H1 (cell line): ENCODE measurements at regions not wholly inside any gene's neighbourhood (a gene's known extent, or its start where the extent isn't known, plus 50 kb on each side); places are given as distances from the start of the nearest gene placed in this dataset.

Experiments used
- CTCF ChIA-PET: fragments of 300-600 bp; sonication (Branson Sonifier 250); formaldehyde crosslinking; loops from one replicate; lab custom pipeline; 2021; ENCODE audit not compliant: partially characterized antibody; lab: Charles Lee
- POLR2A ChIA-PET: fragments of 300-600 bp; sonication (Branson Sonifier 250); formaldehyde crosslinking; loops from one replicate; lab custom pipeline; 2021; ENCODE audit warnings: inconsistent platforms; ENCODE audit not compliant: partially characterized antibody; lab: Charles Lee
- DNase-seq, 2 experiments: peaks; one replicate each; pipeline versions ENCODE4 v3.0.0 to v3.0.0-alpha.2; 2010 to 2022; ENCODE audit warnings: low spot score in 2 of 2, low read depth in 1 of 2, mixed read lengths in 1 of 2
- FAIRE-seq: peaks from 2 replicates; lab custom pipeline; 2011; peaks lifted over from hg19 to GRCh38; lab: Jason Lieb, UNC
- H2AFZ ChIP-seq: 2 replicates; pipeline ENCODE4 v1.8.1; 2012; ENCODE audit warnings: low read length, inconsistent platforms
- H2AK5ac ChIP-seq: 2 replicates; pipeline ENCODE4 v1.6.1; 2013; ENCODE audit warnings: low read depth, low read length
- H2BK120ac ChIP-seq: replicated peaks from 2 replicates; pipeline ENCODE3; 2013; ENCODE audit warnings: low read depth, low read length, inconsistent platforms
- H2BK12ac ChIP-seq: 2 replicates; pipeline ENCODE4 v1.6.1; 2013; ENCODE audit warnings: low read depth, low read length
- H2BK15ac ChIP-seq: 2 replicates; pipeline ENCODE4 v1.6.1; 2013; ENCODE audit warnings: low read length
- H2BK20ac ChIP-seq: 2 replicates; pipeline ENCODE4 v1.6.1; 2013; ENCODE audit warnings: low read length
- H2BK5ac ChIP-seq: 2 replicates; pipeline ENCODE4 v1.6.1; 2013; ENCODE audit warnings: low read depth, low read length
- H3K14ac ChIP-seq: 2 replicates; pipeline ENCODE4 v1.6.1; 2013; ENCODE audit warnings: inconsistent platforms; ENCODE audit not compliant: insufficient read length
- H3K18ac ChIP-seq: 2 replicates; pipeline ENCODE4 v1.6.1; 2013; ENCODE audit warnings: low read length; ENCODE audit errors: extremely low read depth
- H3K23ac ChIP-seq: 2 replicates; pipeline ENCODE4 v1.6.1; 2013; ENCODE audit warnings: inconsistent platforms; ENCODE audit not compliant: insufficient read length
- H3K23me2 ChIP-seq: 2 replicates; pipeline ENCODE4 v1.6.1; 2013; ENCODE audit warnings: low read depth, low read length
- H3K27ac ChIP-seq: 2 replicates; pipeline ENCODE4 v1.6.1; 2011; ENCODE audit warnings: low read depth, low read length, inconsistent platforms
- H3K27me3 ChIP-seq, 4 experiments: replicated peaks in 1 of 4; 1 replicate in 1 of 4; 2 replicates in 3 of 4; pipeline versions ENCODE4 v1.6.1 to v1.8.1; 2011 to 2013; ENCODE audit warnings: low read length in 3 of 4, mild to moderate bottlenecking in 3 of 4, inconsistent platforms in 2 of 4, mixed read lengths in 2 of 4, moderate library complexity in 1 of 4; ENCODE audit not compliant: control insufficient read depth in 3 of 4, insufficient read depth in 3 of 4; ENCODE audit errors: extremely low read depth in 1 of 4
- H3K36me3 ChIP-seq, 4 experiments: 2 replicates each; pipeline versions ENCODE4 v1.6.1 to v1.8.1; 2011 to 2013; ENCODE audit warnings: mild to moderate bottlenecking in 4 of 4, low read length in 3 of 4, moderate library complexity in 2 of 4, control low read depth in 1 of 4, inconsistent platforms in 1 of 4; ENCODE audit not compliant: insufficient read depth in 4 of 4, control insufficient read depth in 2 of 4
- H3K4ac ChIP-seq: replicated peaks from 2 replicates; pipeline ENCODE3; 2013; ENCODE audit warnings: low read length, low read depth, mixed read lengths, inconsistent platforms; ENCODE audit not compliant: insufficient read length
- H3K4me1 ChIP-seq, 4 experiments: replicated peaks in 1 of 4; 1 replicate in 1 of 4; 2 replicates in 3 of 4; pipeline versions ENCODE4 v1.6.1 to v1.8.1; 2011 to 2013; ENCODE audit warnings: low read length in 3 of 4, inconsistent platforms in 2 of 4, mixed read lengths in 1 of 4; ENCODE audit not compliant: insufficient read depth in 4 of 4, control insufficient read depth in 3 of 4
- H3K4me2 ChIP-seq, 2 experiments: 2 replicates each; pipeline versions ENCODE4 v1.6.1 to v1.8.1; 2011 to 2013; ENCODE audit warnings: low read depth in 2 of 2, low read length in 2 of 2, control low read depth in 1 of 2, inconsistent platforms in 1 of 2, mild to moderate bottlenecking in 1 of 2; ENCODE audit not compliant: insufficient read depth in 1 of 2
- H3K4me3 ChIP-seq, 4 experiments: fragments of 200-600, 300-600 bp in 1 of 4; sonication (generic), shearing (Covaris generic), sonication (Bioruptor Twin) in 1 of 4; 2 replicates each; pipeline versions ENCODE4 v1.5.1 to v1.8.1; 2011 to 2016; ENCODE audit warnings: low read length in 4 of 4, low read depth in 3 of 4, control low read depth in 2 of 4, inconsistent platforms in 2 of 4, mild to moderate bottlenecking in 2 of 4, mixed read lengths in 1 of 4, moderate library complexity in 1 of 4; ENCODE audit not compliant: insufficient read depth in 2 of 4; ENCODE audit errors: extremely low read depth in 1 of 4
- H3K56ac ChIP-seq: replicated peaks from 2 replicates; pipeline ENCODE3; 2013; ENCODE audit warnings: low read depth, mild to moderate bottlenecking, mixed read lengths, low read length, inconsistent platforms; ENCODE audit not compliant: insufficient read length
- H3K79me1 ChIP-seq: 2 replicates; pipeline ENCODE4 v1.6.1; 2013; ENCODE audit warnings: low read depth, low read length, control low read depth
- H3K79me2 ChIP-seq, 2 experiments: 2 replicates each; pipeline versions ENCODE4 v1.6.1 to v1.8.1; 2012 to 2013; ENCODE audit warnings: low read length in 2 of 2, mild to moderate bottlenecking in 2 of 2, inconsistent platforms in 1 of 2; ENCODE audit not compliant: insufficient read depth in 2 of 2, control insufficient read depth in 1 of 2
- H3K9ac ChIP-seq, 4 experiments: replicated peaks in 1 of 4; 1 replicate in 1 of 4; 2 replicates in 3 of 4; pipeline versions ENCODE4 v1.6.1 to v1.8.1; 2011 to 2013; ENCODE audit warnings: low read depth in 3 of 4, low read length in 3 of 4, control low read depth in 2 of 4, mild to moderate bottlenecking in 2 of 4, moderate library complexity in 2 of 4, inconsistent platforms in 1 of 4; ENCODE audit errors: extremely low read depth in 1 of 4
- H3K9me3 ChIP-seq, 2 experiments: 2 replicates each; pipeline versions ENCODE4 v1.6.1 to v1.8.1; 2012 to 2013; ENCODE audit warnings: mild to moderate bottlenecking in 2 of 2, moderate library complexity in 2 of 2, control low read depth in 1 of 2, inconsistent platforms in 1 of 2, low read depth in 1 of 2, low read length in 1 of 2, mixed read lengths in 1 of 2; ENCODE audit not compliant: insufficient read depth in 2 of 2
- H4K20me1 ChIP-seq, 2 experiments: replicated peaks in 1 of 2; 2 replicates each; pipeline versions ENCODE3 to v1.8.1; 2011 to 2013; ENCODE audit warnings: inconsistent platforms in 2 of 2, low read length in 2 of 2, mild to moderate bottlenecking in 1 of 2; ENCODE audit not compliant: insufficient read depth in 2 of 2, control insufficient read depth in 1 of 2
- H4K5ac ChIP-seq: 2 replicates; pipeline ENCODE4 v1.6.1; 2013; ENCODE audit warnings: low read length, low read depth, mixed read lengths, inconsistent platforms; ENCODE audit not compliant: insufficient read length
- H4K8ac ChIP-seq: 2 replicates; pipeline ENCODE4 v1.8.0; 2013; ENCODE audit warnings: mild to moderate bottlenecking, moderate library complexity, low read length, inconsistent platforms; ENCODE audit not compliant: insufficient read depth; ENCODE audit errors: extremely low read depth
- H4K91ac ChIP-seq: replicated peaks from 2 replicates; pipeline ENCODE3; 2013; ENCODE audit warnings: low read length, mixed read lengths, inconsistent platforms; ENCODE audit not compliant: insufficient read length
- ATF3 ChIP-seq: IDR thresholded peaks from 2 replicates; pipeline ENCODE4 v1.6.1; 2011; ENCODE audit warnings: low read depth, mild to moderate bottlenecking, low read length; ENCODE audit not compliant: insufficient read depth
- CBX5 ChIP-seq: fragments of 300-800, 300-1000 bp; sonication (generic); IDR thresholded peaks from 2 replicates; pipeline ENCODE4 v1.7.1; 2016; ENCODE audit warnings: antibody characterized with exemption, low read length, low read depth
- CHD2 ChIP-seq: IDR thresholded peaks from 2 replicates; pipeline ENCODE4 v1.6.1; 2012; ENCODE audit warnings: low read length, improper control_type of control experiment
- EP300 ChIP-seq, 2 experiments: IDR thresholded peaks; 1 replicate in 1 of 2; 2 replicates in 1 of 2; pipeline ENCODE4 v1.6.1; 2011 to 2012; ENCODE audit warnings: low read depth in 2 of 2, low read length in 2 of 2, mild to moderate bottlenecking in 2 of 2, borderline replicate concordance in 1 of 2, inconsistent platforms in 1 of 2, moderate library complexity in 1 of 2
- FOSL1 ChIP-seq: IDR thresholded peaks from 2 replicates; pipeline ENCODE4 v1.6.1; 2011; ENCODE audit warnings: mild to moderate bottlenecking, low read depth, low read length, moderate library complexity; ENCODE audit not compliant: insufficient read depth
- JUND ChIP-seq: IDR thresholded peaks from 2 replicates; pipeline ENCODE4 v1.6.1; 2011; ENCODE audit warnings: mild to moderate bottlenecking, improper control_type of control experiment, low read length
- KDM5A ChIP-seq: fragments of 200-600 bp; IDR thresholded peaks from 2 replicates; pipeline ENCODE4 v1.7.1; 2012; ENCODE audit warnings: mild to moderate bottlenecking, low read length, inconsistent platforms, mixed read lengths
- RNF2 ChIP-seq: fragments of 200-900, 300-1000 bp; sonication (generic); IDR thresholded peaks from 2 replicates; pipeline ENCODE4 v1.7.1; 2016; ENCODE audit warnings: borderline replicate concordance, low read depth, mild to moderate bottlenecking, antibody characterized with exemption, low read length; ENCODE audit not compliant: poor library complexity, severe bottlenecking; ENCODE audit errors: missing control alignments
- TBP ChIP-seq: IDR thresholded peaks from 2 replicates; pipeline ENCODE4 v1.6.1; 2011; ENCODE audit warnings: low read depth, low read length, improper control_type of control experiment
- WGBS, 2 experiments: shearing (Covaris generic) in 1 of 2; methylation state at CpG; one replicate each; pipeline versions ENCODE4 v1.1.6 to v1.1.7; 2013 to 2015; ENCODE audit warnings: low lambda C conversion rate in 2 of 2, mixed read lengths in 2 of 2, inconsistent platforms in 1 of 2, low coverage in 1 of 2, missing lambda C conversion rate in 1 of 2; ENCODE audit not compliant: insufficient replicate concordance in 2 of 2, insufficient coverage in 1 of 2, insufficient read length in 1 of 2; ENCODE audit errors: extremely low coverage in 1 of 2, missing lambda C conversion rate in 1 of 2; 5-methylcytosine and 5-hydroxymethylcytosine counted together

- no peak overlapping the region for H2BK5ac ChIP-seq
- ChIA-PET POLR2A (no interaction called here), CTCF (interaction anchor here (0.6 to 1.7 kb wide), 5 partner anchors 33 to 945 kb away, joined by 3 to 5 read pairs (median 4); no protein-coding TSS in a partner anchor)
- no peak for TF ChIP-seq TBP
- TF ChIP-seq EP300 (IDR thresholded peaks at IDR 0.05; ENCODE audit: borderline replicate concordance in 1 of 2, low read depth in 2 of 2, low read length in 2 of 2) = no peak
- TF ChIP-seq FOSL1 = no peak
- no peak for TF ChIP-seq KDM5A
- no peak for TF ChIP-seq ATF3
- TF ChIP-seq CHD2 = no peak
- TF ChIP-seq CBX5 = no peak
- TF ChIP-seq RNF2 = no peak
- TF ChIP-seq JUND = no peak
- H3K79me1 ChIP-seq = no peaks in the 10 kb centered on the region
- DNase-seq (peak in 1 of 2 experiments; percentile 31), FAIRE-seq (no peak)
- 91% methylated on average over 2 of the region's 2 CpGs; no CpG with 5 or more reads in 1 of the 2 experiments for WGBS, 2 experiments
- no peak overlapping the region for H4K8ac ChIP-seq
- H4K20me1 ChIP-seq = no peaks in the 10 kb centered on the region
- H3K56ac ChIP-seq = no peak overlapping the region
- H3K18ac ChIP-seq = no peak overlapping the region
- H3K27me3 ChIP-seq = no peaks in the 10 kb centered on the region
- no peak overlapping the region for H2AK5ac ChIP-seq
- no peak overlapping the region for H2BK15ac ChIP-seq
- no peak overlapping the region for H3K4ac ChIP-seq
- H3K9me3 ChIP-seq = no peaks in the 10 kb centered on the region
- H4K5ac ChIP-seq = no peak overlapping the region
- H3K23ac ChIP-seq = no peak overlapping the region
- H3K4me3 ChIP-seq = no peak overlapping the region
- H2AFZ ChIP-seq = no peak overlapping the region
- H3K4me2 ChIP-seq = no peak overlapping the region
- H3K14ac ChIP-seq = no peak overlapping the region
- no peaks in the 10 kb centered on the region for H3K36me3 ChIP-seq
- no peak overlapping the region for H2BK20ac ChIP-seq
- no peak overlapping the region for H4K91ac ChIP-seq
- no peak overlapping the region for H3K27ac ChIP-seq
- no peaks in the 10 kb centered on the region for H3K23me2 ChIP-seq
- H2BK120ac ChIP-seq = no peak overlapping the region
- no peaks in the 10 kb centered on the region for H3K4me1 ChIP-seq
- no peaks in the 10 kb centered on the region for H3K79me2 ChIP-seq
- no peak overlapping the region for H2BK12ac ChIP-seq
- no peak overlapping the region for H3K9ac ChIP-seq
These were observed 55.2 kb upstream of the RAB18 start for GRCh38 chr10:27448921-27449320.
